Erythroblast (primary cell): ENCODE measurements at regions not wholly inside any gene's neighbourhood (a gene's known extent, or its start where the extent isn't known, plus 50 kb on each side); places are given as distances from the start of the nearest gene placed in this dataset.

Experiments used
- GATA1 ChIP-seq: IDR thresholded peaks from 2 replicates; pipeline ENCODE4 v1.6.1; 2011; ENCODE audit warnings: low read depth, mild to moderate bottlenecking, control low read depth, low read length, moderate library complexity
- POLR2A ChIP-seq: IDR thresholded peaks from 2 replicates; pipeline ENCODE4 v1.6.1; 2011; ENCODE audit warnings: mild to moderate bottlenecking, low read length

GRCh38 chr6:168799067-168799466 is 358.1 kb downstream of the SMOC2 start:
- no peak for TF ChIP-seq GATA1
- no peak for TF ChIP-seq POLR2A
